Right lung (tissue), 2 donors: ENCODE measurements at regions not wholly inside any gene's neighbourhood (a gene's known extent, or its start where the extent isn't known, plus 50 kb on each side); places are given as distances from the start of the nearest gene placed in this dataset.
"Not testable (repeated sequence)": the region's sequence is repeated elsewhere in the genome, so short reads cannot be mapped to it uniquely, and the experiment has no call there.

Source experiments
- DNase-seq, 2 donors: peaks; one replicate each; pipeline ENCODE4 v3.0.0-alpha.2; 2013

- DNase-seq = no peak
These were observed 177.1 kb downstream of the DMAC1 start for GRCh38 chr9:7622481-7622880.

- no peak for DNase-seq
These were observed 184.2 kb downstream of the DMAC1 start for GRCh38 chr9:7615344-7615743.

GRCh38 chr9:7613931-7614330 is 185.6 kb downstream of the DMAC1 start:
- no peak for DNase-seq

GRCh38 chr9:7608261-7608660 is 191.3 kb downstream of the DMAC1 start:
- no peak for DNase-seq

- DNase-seq = no peak
These were observed 192.2 kb downstream of the DMAC1 start for GRCh38 chr9:7607421-7607820.

GRCh38 chr9:7606591-7606990 is 193.0 kb downstream of the DMAC1 start:
- no peak for DNase-seq

- no peak for DNase-seq
These were observed 197.8 kb downstream of the DMAC1 start for GRCh38 chr9:7601739-7602138.

- no peak for DNase-seq
These were observed 201.9 kb downstream of the DMAC1 start for GRCh38 chr9:7597716-7598115.

- DNase-seq = no peak
These were observed 207.0 kb downstream of the DMAC1 start for GRCh38 chr9:7592321-7593316.

- no peak for DNase-seq
These were observed 208.1 kb downstream of the DMAC1 start for GRCh38 chr9:7591501-7591900.

GRCh38 chr9:7580568-7580967 is 219.0 kb downstream of the DMAC1 start:
- DNase-seq = no peak

GRCh38 chr9:7579351-7579750 is 220.2 kb downstream of the DMAC1 start:
- DNase-seq = no peak

- DNase-seq = no peak
These were observed 220.6 kb downstream of the DMAC1 start for GRCh38 chr9:7578951-7579350.

GRCh38 chr9:7570107-7570720 is 229.4 kb downstream of the DMAC1 start:
- peak in 1 of 2 donors; percentile 7 for DNase-seq

GRCh38 chr9:7567687-7568086 is 231.9 kb downstream of the DMAC1 start:
- DNase-seq = no peak

GRCh38 chr9:7561527-7562080 is 238.0 kb downstream of the DMAC1 start:
- DNase-seq = no peak

- DNase-seq = peak; percentile 63 to 65
These were observed 238.8 kb downstream of the DMAC1 start for GRCh38 chr9:7560669-7561305.

- DNase-seq = no peak
These were observed 244.9 kb downstream of the DMAC1 start for GRCh38 chr9:7554699-7555098.

GRCh38 chr9:7552706-7553105 is 246.9 kb downstream of the DMAC1 start:
- DNase-seq = not testable (repeated sequence)

- DNase-seq = peak; percentile 70 to 76
These were observed 250.3 kb downstream of the DMAC1 start for GRCh38 chr9:7549249-7549648.

- DNase-seq = no peak
These were observed 253.3 kb downstream of the DMAC1 start for GRCh38 chr9:7546261-7546660.
